NCI-H2107 treated with DMSO at 0.1 percent for 48 hours (cell line): ENCODE measurements at regions not wholly inside any gene's neighbourhood (a gene's known extent, or its start where the extent isn't known, plus 50 kb on each side); places are given as distances from the start of the nearest gene placed in this dataset.
"Not testable (repeated sequence)": the region's sequence is repeated elsewhere in the genome, so short reads cannot be mapped to it uniquely, and the experiment has no call there.

Experiments
- DNase-seq: peaks from one replicate; lab custom pipeline; 2025; ENCODE audit not compliant: unreplicated experiment; lab: John Stamatoyannopoulos, UW

GRCh38 chr6:144528743-144529425 lies 243.7 kb downstream of the UTRN start:
- peak; percentile 10 for DNase-seq

- DNase-seq = no peak
Observed at GRCh38 chr6:144530118-144530517, 245.0 kb downstream of the UTRN start.

- DNase-seq = not testable (repeated sequence)
Observed at GRCh38 chr6:144532238-144532637, 247.1 kb downstream of the UTRN start.

- no peak for DNase-seq
Observed at GRCh38 chr6:144534180-144534579, 249.0 kb downstream of the UTRN start.

GRCh38 chr6:144535630-144536029 lies 250.5 kb downstream of the UTRN start:
- no peak for DNase-seq

GRCh38 chr6:144536079-144536478 lies 250.9 kb downstream of the UTRN start:
- DNase-seq = no peak

- DNase-seq = no peak
Observed at GRCh38 chr6:144543006-144543871, 258.1 kb downstream of the UTRN start.

- DNase-seq = no peak
Observed at GRCh38 chr6:144544266-144544830, 259.2 kb downstream of the UTRN start.

GRCh38 chr6:144546807-144547206 lies 261.7 kb downstream of the UTRN start:
- no peak for DNase-seq

- DNase-seq = no peak
Observed at GRCh38 chr6:144547409-144547808, 262.3 kb downstream of the UTRN start.

- no peak for DNase-seq
Observed at GRCh38 chr6:144548536-144548935, 263.4 kb downstream of the UTRN start.

GRCh38 chr6:144549837-144550747 lies 265.0 kb downstream of the UTRN start:
- DNase-seq = no peak

GRCh38 chr6:144551339-144551738 lies 266.2 kb downstream of the UTRN start:
- no peak for DNase-seq

GRCh38 chr6:144555066-144555465 lies 269.9 kb downstream of the UTRN start:
- no peak for DNase-seq

GRCh38 chr6:144559865-144560593 lies 274.9 kb downstream of the UTRN start:
- DNase-seq = no peak

- no peak for DNase-seq
Observed at GRCh38 chr6:144561455-144562043, 276.4 kb downstream of the UTRN start.

GRCh38 chr6:144564202-144564601 lies 279.1 kb downstream of the UTRN start:
- DNase-seq = no peak

- DNase-seq = no peak
Observed at GRCh38 chr6:144566868-144567615, 281.9 kb downstream of the UTRN start.

GRCh38 chr6:144568241-144568640 lies 283.1 kb downstream of the UTRN start:
- DNase-seq = no peak
